Keratinocyte (primary cell): ENCODE measurements at regions not wholly inside any gene's neighbourhood (a gene's known extent, or its start where the extent isn't known, plus 50 kb on each side); places are given as distances from the start of the nearest gene placed in this dataset.

Source experiments
- DNase-seq: peaks from one replicate; pipeline ENCODE4 v3.0.0-alpha.2; 2011; ENCODE audit warnings: low read depth, missing footprints, low spot score
- FAIRE-seq: peaks from 2 replicates; lab custom pipeline; 2011; peaks lifted over from hg19 to GRCh38; lab: Jason Lieb, UNC
- H2AFZ ChIP-seq: 2 replicates; pipeline ENCODE4 v1.6.0; 2012; ENCODE audit warnings: low read length, control low read depth, inconsistent platforms; ENCODE audit not compliant: control insufficient read depth
- H3K27ac ChIP-seq: 2 replicates; pipeline ENCODE4 v1.5.1; 2011; ENCODE audit warnings: low read length; ENCODE audit not compliant: control insufficient read depth, insufficient read depth
- H3K27me3 ChIP-seq: 3 replicates; pipeline ENCODE4 v1.6.0; 2011; ENCODE audit warnings: low read length; ENCODE audit not compliant: control insufficient read depth, insufficient read depth; ENCODE audit errors: extremely low read depth
- H3K36me3 ChIP-seq, 2 experiments: 2 replicates in 1 of 2; 3 replicates in 1 of 2; pipeline ENCODE4 v1.5.1; 2011; ENCODE audit warnings: low read length in 2 of 2, mild to moderate bottlenecking in 1 of 2; ENCODE audit not compliant: control insufficient read depth in 2 of 2, insufficient read depth in 2 of 2; ENCODE audit errors: extremely low read depth in 1 of 2
- H3K4me1 ChIP-seq: 3 replicates; pipeline ENCODE4 v1.5.1; 2011; ENCODE audit warnings: low read length; ENCODE audit not compliant: control insufficient read depth, insufficient read depth; ENCODE audit errors: extremely low read depth
- H3K4me2 ChIP-seq: 3 replicates; pipeline ENCODE4 v1.6.0; 2011; ENCODE audit warnings: low read depth, low read length; ENCODE audit not compliant: control insufficient read depth, insufficient read depth; ENCODE audit errors: extremely low read depth
- H3K4me3 ChIP-seq, 3 experiments: fragments of 200-600 bp in 1 of 3; sonication (generic) in 1 of 3; 2 replicates in 2 of 3; 3 replicates in 1 of 3; pipeline ENCODE4 v1.5.1; 2011 to 2016; ENCODE audit warnings: low read length in 3 of 3, mild to moderate bottlenecking in 3 of 3, control low read depth in 2 of 3, inconsistent platforms in 1 of 3, low read depth in 1 of 3, mixed read lengths in 1 of 3, mixed run types in 1 of 3, moderate library complexity in 1 of 3; ENCODE audit not compliant: control insufficient read depth in 2 of 3, insufficient read depth in 2 of 3; ENCODE audit errors: extremely low read depth in 1 of 3
- H3K79me2 ChIP-seq: 2 replicates; pipeline ENCODE4 v1.6.0; 2012; ENCODE audit warnings: low read length; ENCODE audit not compliant: control insufficient read depth, insufficient read depth
- H3K9ac ChIP-seq: 3 replicates; pipeline ENCODE4 v1.6.0; 2011; ENCODE audit warnings: low read length; ENCODE audit not compliant: control insufficient read depth, insufficient read depth; ENCODE audit errors: extremely low read depth
- H3K9me1 ChIP-seq: 3 replicates; pipeline ENCODE4 v1.6.0; 2011; ENCODE audit warnings: low read length; ENCODE audit not compliant: control insufficient read depth, insufficient read depth; ENCODE audit errors: extremely low read depth
- H3K9me3 ChIP-seq: 2 replicates; pipeline ENCODE4 v1.5.1; 2012; ENCODE audit warnings: low read depth, low read length; ENCODE audit not compliant: control insufficient read depth
- H4K20me1 ChIP-seq: 3 replicates; pipeline ENCODE4 v1.6.0; 2011; ENCODE audit warnings: low read length; ENCODE audit not compliant: control insufficient read depth, insufficient read depth; ENCODE audit errors: extremely low read depth
- EZH2 ChIP-seq: IDR thresholded peaks from one replicate; pipeline ENCODE4 v1.6.1; 2012; ENCODE audit warnings: inconsistent platforms, mild to moderate bottlenecking, low read length, moderate library complexity
- dilution Hi-C: fragments of 300-500 bp; cut with MboI; formaldehyde crosslinking; loops from one replicate; pipeline ENCODE4 v1.7.0; 2020; ENCODE audit warnings: low sequenced_read_pairs; ENCODE audit not compliant: extremely low pct_ligation_motif_present
- TF ChIP-seq, protein P1 (sequence below), 3 experiments: IDR thresholded peaks in 1 of 3; conservative IDR thresholded peaks in 1 of 3; optimal IDR thresholded peaks in 1 of 3; 2 replicates in 2 of 3; 3 replicates in 1 of 3; pipeline versions ENCODE3 to v1.5.1; 2011; ENCODE audit warnings: low read length in 3 of 3, mild to moderate bottlenecking in 3 of 3, moderate library complexity in 2 of 3, control low read depth in 1 of 3, inconsistent platforms in 1 of 3; ENCODE audit not compliant: insufficient read depth in 2 of 3; ENCODE audit errors: extremely low read depth in 1 of 3

DNA sequence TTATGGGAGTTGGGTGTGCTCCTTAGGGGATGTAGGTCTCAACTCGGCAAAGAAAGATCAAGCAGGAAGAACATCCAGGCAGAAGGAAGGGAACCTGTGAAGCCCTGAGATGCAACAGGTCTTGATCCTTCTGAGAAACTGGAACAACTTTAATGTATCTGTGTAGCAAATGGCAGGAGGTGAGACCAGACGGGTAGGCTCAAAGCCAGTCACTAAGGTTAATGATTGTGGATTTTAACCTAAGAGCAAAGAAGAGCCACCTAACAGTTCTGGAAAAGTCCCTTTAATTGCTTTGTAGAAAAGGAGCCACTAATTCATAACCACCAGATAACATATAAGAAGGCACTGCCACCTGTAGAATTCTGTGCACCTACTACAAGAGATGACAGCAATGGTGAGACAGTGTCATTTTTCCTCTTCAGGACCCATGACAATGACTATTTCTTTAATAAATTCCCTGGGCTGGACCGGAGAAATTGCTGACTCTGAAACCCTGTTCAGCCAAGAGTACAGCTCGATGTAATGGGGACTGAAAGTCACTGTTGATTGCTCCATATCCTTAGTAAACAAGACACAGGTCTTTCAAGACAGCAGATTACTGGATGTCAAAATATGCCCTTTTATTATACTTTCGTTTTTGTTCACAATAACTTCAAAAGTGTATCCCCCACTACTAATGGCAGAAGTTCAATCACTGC lies 326.2 kb downstream of the CBLN4 start:
- no peaks in the 10 kb centered on the region for H3K9me1 ChIP-seq
- no peaks in the 10 kb centered on the region for H3K36me3 ChIP-seq
- H3K9ac ChIP-seq = no peak overlapping the region
- no peaks in the 10 kb centered on the region for H3K27me3 ChIP-seq
- no peaks in the 10 kb centered on the region for H4K20me1 ChIP-seq
- H3K9me3 ChIP-seq = no peaks in the 10 kb centered on the region
- no peak overlapping the region for H2AFZ ChIP-seq
- FAIRE-seq (no peak), DNase-seq (no peak)
- no peak overlapping the region for H3K4me2 ChIP-seq
- no peaks in the 10 kb centered on the region for H3K4me1 ChIP-seq
- TF ChIP-seq EZH2 = no peak
- TF ChIP-seq, protein P1, sequence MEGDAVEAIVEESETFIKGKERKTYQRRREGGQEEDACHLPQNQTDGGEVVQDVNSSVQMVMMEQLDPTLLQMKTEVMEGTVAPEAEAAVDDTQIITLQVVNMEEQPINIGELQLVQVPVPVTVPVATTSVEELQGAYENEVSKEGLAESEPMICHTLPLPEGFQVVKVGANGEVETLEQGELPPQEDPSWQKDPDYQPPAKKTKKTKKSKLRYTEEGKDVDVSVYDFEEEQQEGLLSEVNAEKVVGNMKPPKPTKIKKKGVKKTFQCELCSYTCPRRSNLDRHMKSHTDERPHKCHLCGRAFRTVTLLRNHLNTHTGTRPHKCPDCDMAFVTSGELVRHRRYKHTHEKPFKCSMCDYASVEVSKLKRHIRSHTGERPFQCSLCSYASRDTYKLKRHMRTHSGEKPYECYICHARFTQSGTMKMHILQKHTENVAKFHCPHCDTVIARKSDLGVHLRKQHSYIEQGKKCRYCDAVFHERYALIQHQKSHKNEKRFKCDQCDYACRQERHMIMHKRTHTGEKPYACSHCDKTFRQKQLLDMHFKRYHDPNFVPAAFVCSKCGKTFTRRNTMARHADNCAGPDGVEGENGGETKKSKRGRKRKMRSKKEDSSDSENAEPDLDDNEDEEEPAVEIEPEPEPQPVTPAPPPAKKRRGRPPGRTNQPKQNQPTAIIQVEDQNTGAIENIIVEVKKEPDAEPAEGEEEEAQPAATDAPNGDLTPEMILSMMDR (optimal IDR thresholded peaks at IDR 0.05 in 1 of 3, IDR thresholded peaks at IDR 0.05 in 1 of 3, conservative IDR thresholded peaks at IDR 0.05 in 1 of 3; ENCODE audit: extremely low read depth in 1 of 3, insufficient read depth in 2 of 3, low read length in 3 of 3) = no peak
- dilution Hi-C loops = no loop called here
- H3K79me2 ChIP-seq = no peaks in the 10 kb centered on the region
- no peak overlapping the region for H3K27ac ChIP-seq
- H3K4me3 ChIP-seq = no peak overlapping the region

DNA sequence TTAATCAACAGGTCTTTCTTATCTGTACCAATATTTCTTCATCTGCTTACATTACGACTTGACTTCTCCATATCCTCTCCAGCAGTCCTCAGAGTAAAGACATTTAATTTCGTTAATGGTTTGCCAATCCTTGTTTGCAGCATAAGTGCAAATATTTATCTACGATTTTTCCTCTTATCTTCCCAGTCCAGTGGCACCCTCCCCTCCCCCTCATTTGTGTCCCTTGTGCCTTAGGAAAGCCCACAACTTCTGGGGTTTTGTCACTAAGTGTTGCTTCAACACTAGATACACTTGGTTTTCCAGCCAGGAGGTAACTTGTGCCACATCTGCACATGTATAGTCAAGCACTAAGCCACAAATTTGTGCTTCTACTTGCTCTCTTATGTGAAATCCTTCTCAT lies 327.2 kb downstream of the CBLN4 start:
- Histone ChIP-seq H3K9me1 (no peaks in the 10 kb centered on the region), H3K9me3 (no peaks in the 10 kb centered on the region), H3K4me2 (no peak overlapping the region), H3K27me3 (no peaks in the 10 kb centered on the region), H3K36me3 (no peaks in the 10 kb centered on the region), H3K4me3 (no peak overlapping the region), H3K79me2 (no peaks in the 10 kb centered on the region), H3K4me1 (no peaks in the 10 kb centered on the region), H3K9ac (no peak overlapping the region), H2AFZ (no peak overlapping the region), H3K27ac (no peak overlapping the region), H4K20me1 (no peaks in the 10 kb centered on the region)
- FAIRE-seq (no peak), DNase-seq (no peak)
- TF ChIP-seq, protein P1 (optimal IDR thresholded peaks at IDR 0.05 in 1 of 3, IDR thresholded peaks at IDR 0.05 in 1 of 3, conservative IDR thresholded peaks at IDR 0.05 in 1 of 3; ENCODE audit: extremely low read depth in 1 of 3, insufficient read depth in 2 of 3, low read length in 3 of 3) = no peak
- TF ChIP-seq EZH2 = no peak
- dilution Hi-C loops = no loop called here
